Ascending aorta (tissue), 2 donors: ENCODE measurements at regions not wholly inside any gene's neighbourhood (a gene's known extent, or its start where the extent isn't known, plus 50 kb on each side); places are given as distances from the start of the nearest gene placed in this dataset.
"Not testable (repeated sequence)": the region's sequence is repeated elsewhere in the genome, so short reads cannot be mapped to it uniquely, and the experiment has no call there.

Experiments
- DNase-seq, 2 donors: peaks; one replicate each; pipeline ENCODE4 v3.0.0-alpha.2; 2019; ENCODE audit warnings: low spot score in 2 of 2
- H3K27ac ChIP-seq, 2 donors: fragments of 200-600 bp; sonication (generic); one replicate each; pipeline ENCODE4 v1.5.1; 2016 to 2017; ENCODE audit warnings: mild to moderate bottlenecking in 1 of 2
- H3K27me3 ChIP-seq: fragments of 200-600 bp; sonication (generic); one replicate; pipeline ENCODE4 v1.5.1; 2017
- H3K36me3 ChIP-seq, 2 donors: fragments of 200-600 bp; sonication (generic); one replicate each; pipeline ENCODE4 v1.5.1; 2016
- H3K4me1 ChIP-seq, 2 donors: fragments of 200-600 bp; sonication (generic); one replicate each; pipeline ENCODE4 v1.5.1; 2016 to 2017; ENCODE audit warnings: mild to moderate bottlenecking in 1 of 2
- H3K4me3 ChIP-seq, 2 donors: fragments of 200-600 bp; sonication (generic); one replicate each; pipeline ENCODE4 v1.5.1; 2016 to 2017; ENCODE audit warnings: mild to moderate bottlenecking in 1 of 2
- H3K9me3 ChIP-seq, 2 donors: fragments of 200-600 bp; sonication (generic); one replicate each; pipeline ENCODE4 v1.5.1; 2016
- CTCF ChIP-seq, 3 experiments: fragments of 200-600 bp in 2 of 3; fragments of 450-650 bp in 1 of 3; sonication (generic) in 2 of 3; IDR thresholded peaks; one replicate each; pipeline ENCODE4 v1.5.1; 2016 to 2019; ENCODE audit warnings: antibody characterized with exemption in 3 of 3, mild to moderate bottlenecking in 1 of 3, moderate library complexity in 1 of 3
- intact Hi-C: fragments of 100-400 bp; cut with DNase I; formaldehyde crosslinking; loops from one replicate; pipeline ENCODE4 v1.15.1; 2023

- Histone ChIP-seq H3K27ac (no peak overlapping the region), H3K4me1 (peaks cover 0 to 11% of the 10 kb centered on the region in 2 donors), H3K9me3 (no peaks in the 10 kb centered on the region), H3K27me3 (no peaks in the 10 kb centered on the region), H3K36me3 (no peaks in the 10 kb centered on the region), H3K4me3 (no peak overlapping the region)
- DNase-seq: no peak
- TF ChIP-seq CTCF (IDR thresholded peaks at IDR 0.05): no peak
- intact Hi-C loops: no loop called here
These were observed 292.5 kb upstream of the LYZL1 start for GRCh38 chr10:28996345-28996744.

- H3K4me3 ChIP-seq: no peak overlapping the region
- no peak for DNase-seq
- no peaks in the 10 kb centered on the region for H3K27me3 ChIP-seq
- no peak for TF ChIP-seq CTCF (IDR thresholded peaks at IDR 0.05)
- no peaks in the 10 kb centered on the region for H3K9me3 ChIP-seq
- intact Hi-C loops: no loop called here
- H3K36me3 ChIP-seq: no peaks in the 10 kb centered on the region
- H3K27ac ChIP-seq: no peak overlapping the region
- peaks cover 0 to 11% of the 10 kb centered on the region in 2 donors for H3K4me1 ChIP-seq
These were observed 291.8 kb upstream of the LYZL1 start for GRCh38 chr10:28996947-28997551.

- intact Hi-C loops: no loop called here
- Histone ChIP-seq H3K9me3 (no peaks in the 10 kb centered on the region), H3K4me1 (peaks cover 0 to 6% of the 10 kb centered on the region in 2 donors), H3K4me3 (no peak overlapping the region), H3K36me3 (no peaks in the 10 kb centered on the region), H3K27ac (no peak overlapping the region), H3K27me3 (no peaks in the 10 kb centered on the region)
- no peak for TF ChIP-seq CTCF (IDR thresholded peaks at IDR 0.05)
- DNase-seq: no peak
These were observed 291.1 kb upstream of the LYZL1 start for GRCh38 chr10:28997734-28998133.

GRCh38 chr10:29001801-29002200 lies 287.1 kb upstream of the LYZL1 start:
- Histone ChIP-seq H3K36me3 (no peaks in the 10 kb centered on the region), H3K27me3 (no peaks in the 10 kb centered on the region), H3K27ac (no peak overlapping the region), H3K9me3 (no peaks in the 10 kb centered on the region), H3K4me3 (no peak overlapping the region), H3K4me1 (no peaks in the 10 kb centered on the region)
- TF ChIP-seq CTCF (IDR thresholded peaks at IDR 0.05): no peak
- intact Hi-C loops: no loop called here
- DNase-seq: no peak

- H3K4me1 ChIP-seq, H3K27ac ChIP-seq, H3K36me3 ChIP-seq, H3K4me3 ChIP-seq, intact Hi-C loops, H3K27me3 ChIP-seq, H3K9me3 ChIP-seq, DNase-seq: not testable (repeated sequence)
These were observed 285.9 kb upstream of the LYZL1 start for GRCh38 chr10:29003014-29003413.

- H3K4me3 ChIP-seq: no peak overlapping the region
- TF ChIP-seq CTCF (IDR thresholded peaks at IDR 0.05): no peak
- no peaks in the 10 kb centered on the region for H3K9me3 ChIP-seq
- no peak overlapping the region for H3K27ac ChIP-seq
- DNase-seq: no peak
- no peaks in the 10 kb centered on the region for H3K36me3 ChIP-seq
- no peaks in the 10 kb centered on the region for H3K27me3 ChIP-seq
- intact Hi-C loops: no loop called here
- no peaks in the 10 kb centered on the region for H3K4me1 ChIP-seq
These were observed 282.9 kb upstream of the LYZL1 start for GRCh38 chr10:29005988-29006387.
